Transverse colon (tissue), 4 donors: ENCODE measurements at regions not wholly inside any gene's neighbourhood (a gene's known extent, or its start where the extent isn't known, plus 50 kb on each side); places are given as distances from the start of the nearest gene placed in this dataset.

ENCODE experiments used
- DNase-seq: peaks from one replicate; pipeline ENCODE4 v3.0.0-alpha.2; 2019
- H3K27ac ChIP-seq, 4 donors: fragments of 200-600 bp; sonication (generic); 2 replicates each; pipeline ENCODE4 v1.5.1; 2016 to 2018; ENCODE audit warnings: inconsistent platforms in 4 of 4
- H3K27me3 ChIP-seq: fragments of 200-600 bp; sonication (generic); 2 replicates; pipeline ENCODE4 v1.5.1; 2017; ENCODE audit warnings: inconsistent platforms
- H3K36me3 ChIP-seq, 4 donors: fragments of 200-600 bp; sonication (generic); 2 replicates each; pipeline ENCODE4 v1.5.1; 2017 to 2019; ENCODE audit warnings: inconsistent platforms in 4 of 4
- H3K4me1 ChIP-seq, 4 donors: fragments of 200-600 bp; sonication (generic); 2 replicates each; pipeline ENCODE4 v1.5.1; 2017 to 2020; ENCODE audit warnings: inconsistent platforms in 4 of 4
- H3K4me3 ChIP-seq, 4 donors: fragments of 200-600 bp; sonication (generic); 1 replicate in 1 of 4; 2 replicates in 3 of 4; pipeline versions ENCODE4 v1.5.1 to v1.6.1; 2017 to 2019; ENCODE audit warnings: inconsistent platforms in 4 of 4
- H3K9me3 ChIP-seq, 2 donors: fragments of 200-600 bp; sonication (generic); 2 replicates each; pipeline ENCODE4 v1.5.1; 2017 to 2019; ENCODE audit warnings: inconsistent platforms in 2 of 2
- EP300 ChIP-seq: sonication (generic); formaldehyde crosslinking; IDR thresholded peaks from one replicate; pipeline ENCODE4 v1.6.1; 2017; ENCODE audit warnings: antibody characterized with exemption, low read depth
- POLR2A ChIP-seq: fragments of 450-650 bp; IDR thresholded peaks from one replicate; pipeline ENCODE4 v1.6.1; 2016; ENCODE audit warnings: antibody characterized with exemption, mild to moderate bottlenecking, moderate library complexity
- POLR2AphosphoS5 ChIP-seq, 3 donors: sonication (generic); formaldehyde crosslinking; IDR thresholded peaks; one replicate each; pipeline ENCODE4 v1.6.1; 2016; ENCODE audit warnings: antibody characterized with exemption in 3 of 3
- WGBS, 2 donors: methylation state at CpG; one replicate each; pipeline ENCODE4 v1.1.5; 2018; ENCODE audit warnings: low coverage in 1 of 2; 5-methylcytosine and 5-hydroxymethylcytosine counted together
- in situ Hi-C, 4 donors: fragments of 200-750 bp; cut with MboI; loops; one replicate each; pipeline versions ENCODE4 v1.15.0 to v1.15.1; 2017; ENCODE audit warnings: low sequenced_read_pairs in 3 of 4, low pct_ligation_motif_present in 1 of 4, low pct_unique_long_range_greater_than_20kb in 1 of 4
- intact Hi-C: fragments of 100-400 bp; cut with DNase I; formaldehyde crosslinking; loops from one replicate; pipeline ENCODE4 v1.15.1; 2023; ENCODE audit warnings: low total_unique reads
- TF ChIP-seq, protein P1 (sequence below), 5 experiments: fragments of 200-600 bp in 3 of 5; fragments of 450-650 bp in 2 of 5; sonication (generic) in 3 of 5; IDR thresholded peaks; 1 replicate in 2 of 5; 2 replicates in 3 of 5; pipeline ENCODE4 v1.5.1; 2016 to 2017; ENCODE audit warnings: antibody characterized with exemption in 5 of 5, inconsistent platforms in 3 of 5, mild to moderate bottlenecking in 2 of 5, moderate library complexity in 1 of 5

DNA sequence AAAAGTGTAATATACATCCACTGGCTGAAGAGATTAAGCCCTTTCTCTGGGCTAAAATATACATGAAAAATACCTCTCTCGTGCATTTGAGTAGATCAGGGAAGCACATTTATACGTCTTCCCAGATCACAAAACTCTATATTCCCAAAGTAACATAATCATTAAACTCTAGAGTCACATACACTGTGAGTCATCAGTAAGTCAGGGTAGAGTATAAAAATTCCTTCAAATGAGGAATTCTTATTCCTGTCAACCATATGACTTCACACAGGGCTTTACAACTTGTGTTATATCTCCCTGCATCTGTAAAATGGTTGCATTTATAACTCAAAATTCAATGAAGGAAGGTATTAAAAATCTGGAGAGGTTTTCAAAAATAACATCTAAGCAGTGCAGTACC is 1278.4 kb downstream of the CDY2B start:
- intact Hi-C loops = no loop called here
- H3K36me3 ChIP-seq = no peaks in the 10 kb centered on the region

DNA sequence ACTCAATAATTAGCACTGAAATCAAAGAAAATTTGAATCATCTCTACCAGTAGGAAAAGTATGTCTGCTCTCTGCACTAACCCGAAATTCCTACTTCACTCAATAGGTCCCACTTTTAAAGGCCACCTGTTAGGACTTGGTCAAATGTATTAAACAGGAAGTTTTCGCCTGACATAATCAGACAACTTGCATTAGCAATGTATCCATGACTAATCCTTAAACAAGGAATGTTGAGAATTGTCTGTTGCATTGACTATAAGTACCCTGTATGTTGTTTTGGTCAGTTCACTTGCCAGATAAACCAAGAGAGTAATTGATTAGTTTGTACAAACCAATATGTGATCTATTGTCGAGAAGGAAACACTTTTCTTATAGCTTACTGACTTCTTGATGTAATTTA is 1308.0 kb downstream of the CDY2B start:
- 70% methylated on average over 2 of the region's 3 CpGs; no CpG with 5 or more reads in 1 of the 2 donors for WGBS, 2 donors
- in situ Hi-C loops (no loop called here), intact Hi-C loops (no loop called here)
- no peak for DNase-seq
- H3K27me3 ChIP-seq = no peaks in the 10 kb centered on the region
- H3K27ac ChIP-seq = no peak overlapping the region
- H3K4me1 ChIP-seq = no peaks in the 10 kb centered on the region
- H3K4me3 ChIP-seq = no peak overlapping the region
- no peak for TF ChIP-seq POLR2AphosphoS5 (IDR thresholded peaks at IDR 0.05)
- TF ChIP-seq POLR2A = no peak
- TF ChIP-seq, protein P1, sequence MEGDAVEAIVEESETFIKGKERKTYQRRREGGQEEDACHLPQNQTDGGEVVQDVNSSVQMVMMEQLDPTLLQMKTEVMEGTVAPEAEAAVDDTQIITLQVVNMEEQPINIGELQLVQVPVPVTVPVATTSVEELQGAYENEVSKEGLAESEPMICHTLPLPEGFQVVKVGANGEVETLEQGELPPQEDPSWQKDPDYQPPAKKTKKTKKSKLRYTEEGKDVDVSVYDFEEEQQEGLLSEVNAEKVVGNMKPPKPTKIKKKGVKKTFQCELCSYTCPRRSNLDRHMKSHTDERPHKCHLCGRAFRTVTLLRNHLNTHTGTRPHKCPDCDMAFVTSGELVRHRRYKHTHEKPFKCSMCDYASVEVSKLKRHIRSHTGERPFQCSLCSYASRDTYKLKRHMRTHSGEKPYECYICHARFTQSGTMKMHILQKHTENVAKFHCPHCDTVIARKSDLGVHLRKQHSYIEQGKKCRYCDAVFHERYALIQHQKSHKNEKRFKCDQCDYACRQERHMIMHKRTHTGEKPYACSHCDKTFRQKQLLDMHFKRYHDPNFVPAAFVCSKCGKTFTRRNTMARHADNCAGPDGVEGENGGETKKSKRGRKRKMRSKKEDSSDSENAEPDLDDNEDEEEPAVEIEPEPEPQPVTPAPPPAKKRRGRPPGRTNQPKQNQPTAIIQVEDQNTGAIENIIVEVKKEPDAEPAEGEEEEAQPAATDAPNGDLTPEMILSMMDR (IDR thresholded peaks at IDR 0.05) = no peak
- TF ChIP-seq EP300 = no peak
- H3K36me3 ChIP-seq = no peaks in the 10 kb centered on the region
- H3K9me3 ChIP-seq = no peaks in the 10 kb centered on the region

More for the DNA sequence above, 1278.4 kb downstream of the CDY2B start:
- Histone ChIP-seq H3K27ac (no peak overlapping the region), H3K4me1 (no peaks in the 10 kb centered on the region), H3K4me3 (no peak overlapping the region), H3K27me3 (no peaks in the 10 kb centered on the region), H3K9me3 (no peaks in the 10 kb centered on the region)
- TF ChIP-seq EP300 = no peak
- TF ChIP-seq POLR2A = no peak
- TF ChIP-seq POLR2AphosphoS5 (IDR thresholded peaks at IDR 0.05) = no peak
- TF ChIP-seq, protein P1 (IDR thresholded peaks at IDR 0.05) = no peak
- WGBS, 2 donors = 58% methylated on average over 2 of the region's 2 CpGs; no CpG with 5 or more reads in 1 of the 2 donors
- DNase-seq = no peak
- in situ Hi-C loops = no loop called here

DNA sequence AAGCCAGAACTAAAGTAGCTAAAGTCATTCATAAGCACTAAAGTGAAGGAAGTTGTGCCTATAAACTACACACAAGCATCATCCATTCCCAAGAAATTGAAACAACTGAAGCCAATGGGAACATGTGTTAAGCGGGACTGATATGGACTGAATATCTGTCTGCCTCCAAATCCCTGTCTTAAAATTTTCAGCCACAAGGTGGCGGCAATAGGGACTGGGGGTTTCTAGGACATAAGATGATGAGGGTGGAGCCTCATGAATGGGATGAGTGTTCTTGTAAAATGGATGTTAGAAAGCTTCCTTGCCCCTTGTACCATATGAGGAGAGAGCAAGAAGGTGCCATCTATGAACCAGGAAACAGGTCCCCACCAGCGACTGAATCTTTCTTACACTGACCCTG is 1317.5 kb downstream of the CDY2B start:
- Histone ChIP-seq H3K9me3 (no peaks in the 10 kb centered on the region), H3K27me3 (no peaks in the 10 kb centered on the region), H3K27ac (no peak overlapping the region), H3K4me1 (no peaks in the 10 kb centered on the region), H3K4me3 (no peak overlapping the region), H3K36me3 (no peaks in the 10 kb centered on the region)
- in situ Hi-C loops = no loop called here
- 100% methylated on average over 1 of the region's 3 CpGs; no CpG with 5 or more reads in 1 of the 2 donors for WGBS, 2 donors
- intact Hi-C loops = no loop called here
- no peak for TF ChIP-seq POLR2AphosphoS5 (IDR thresholded peaks at IDR 0.05)
- TF ChIP-seq POLR2A = no peak
- TF ChIP-seq, protein P1 (IDR thresholded peaks at IDR 0.05) = no peak
- no peak for TF ChIP-seq EP300
- DNase-seq = no peak

DNA sequence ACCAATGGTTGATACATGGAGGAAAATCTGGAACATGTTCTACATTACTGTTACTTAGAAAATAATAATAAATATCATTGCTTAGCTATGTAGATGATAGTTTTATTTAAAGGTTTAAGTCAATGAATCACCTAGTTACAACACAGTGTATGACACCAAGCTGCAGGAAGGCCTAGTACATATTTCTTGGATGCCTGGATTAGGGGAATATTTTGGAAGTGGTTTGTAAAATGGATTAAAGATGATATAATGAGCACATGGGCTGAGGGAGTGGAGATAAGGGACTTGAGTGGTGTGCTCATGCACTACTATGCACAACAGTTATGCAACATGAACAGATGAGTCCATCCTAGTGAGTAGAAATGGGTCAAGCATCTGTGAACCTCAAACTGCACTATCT is 1358.0 kb downstream of the CDY2B start:
- Histone ChIP-seq H3K27ac (no peak overlapping the region), H3K9me3 (no peaks in the 10 kb centered on the region), H3K4me3 (no peak overlapping the region), H3K27me3 (no peaks in the 10 kb centered on the region), H3K36me3 (no peaks in the 10 kb centered on the region), H3K4me1 (no peaks in the 10 kb centered on the region)
- TF ChIP-seq POLR2A (no peak), EP300 (no peak), POLR2AphosphoS5 (IDR thresholded peaks at IDR 0.05) (no peak)
- TF ChIP-seq, protein P1 (IDR thresholded peaks at IDR 0.05) = no peak
- no peak for DNase-seq
- intact Hi-C loops (no loop called here), in situ Hi-C loops (no loop called here)
